ENCODE measurements at regions not wholly inside any gene's neighbourhood (a gene's known extent, or its start where the extent isn't known, plus 50 kb on each side); places are given as distances from the start of the nearest gene placed in this dataset.

DNA sequence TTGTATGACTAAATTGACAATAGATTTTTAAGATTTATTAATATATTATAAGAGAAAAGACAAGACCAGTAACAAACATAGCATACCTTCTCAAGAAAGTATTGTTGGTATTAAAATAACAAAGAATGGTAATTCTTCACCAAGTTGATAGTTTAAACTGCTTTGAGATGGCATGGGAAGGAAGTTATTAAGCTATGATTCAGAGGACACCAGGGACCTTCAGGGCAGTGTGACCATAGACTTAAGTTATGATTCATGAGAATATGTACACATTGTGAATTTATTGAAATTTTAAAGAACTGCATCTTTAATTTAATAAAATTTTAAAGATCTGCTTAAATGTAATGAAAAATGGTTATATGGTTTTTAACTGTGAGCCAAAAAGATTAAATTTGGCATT, 205.7 kb downstream of the DSEL start:
- TF ChIP-seq, protein P1, sequence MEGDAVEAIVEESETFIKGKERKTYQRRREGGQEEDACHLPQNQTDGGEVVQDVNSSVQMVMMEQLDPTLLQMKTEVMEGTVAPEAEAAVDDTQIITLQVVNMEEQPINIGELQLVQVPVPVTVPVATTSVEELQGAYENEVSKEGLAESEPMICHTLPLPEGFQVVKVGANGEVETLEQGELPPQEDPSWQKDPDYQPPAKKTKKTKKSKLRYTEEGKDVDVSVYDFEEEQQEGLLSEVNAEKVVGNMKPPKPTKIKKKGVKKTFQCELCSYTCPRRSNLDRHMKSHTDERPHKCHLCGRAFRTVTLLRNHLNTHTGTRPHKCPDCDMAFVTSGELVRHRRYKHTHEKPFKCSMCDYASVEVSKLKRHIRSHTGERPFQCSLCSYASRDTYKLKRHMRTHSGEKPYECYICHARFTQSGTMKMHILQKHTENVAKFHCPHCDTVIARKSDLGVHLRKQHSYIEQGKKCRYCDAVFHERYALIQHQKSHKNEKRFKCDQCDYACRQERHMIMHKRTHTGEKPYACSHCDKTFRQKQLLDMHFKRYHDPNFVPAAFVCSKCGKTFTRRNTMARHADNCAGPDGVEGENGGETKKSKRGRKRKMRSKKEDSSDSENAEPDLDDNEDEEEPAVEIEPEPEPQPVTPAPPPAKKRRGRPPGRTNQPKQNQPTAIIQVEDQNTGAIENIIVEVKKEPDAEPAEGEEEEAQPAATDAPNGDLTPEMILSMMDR (IDR thresholded peaks at IDR 0.05; ENCODE audit: low read length): no peak
- TF ChIP-seq EZH2 (IDR thresholded peaks at IDR 0.05; ENCODE audit: borderline replicate concordance, low read length): no peak
